H9 (cell line): ENCODE measurements at regions not wholly inside any gene's neighbourhood (a gene's known extent, or its start where the extent isn't known, plus 50 kb on each side); places are given as distances from the start of the nearest gene placed in this dataset.
"Not testable (repeated sequence)": the region's sequence is repeated elsewhere in the genome, so short reads cannot be mapped to it uniquely, and the experiment has no call there.

Source experiments
- DNase-seq: peaks from one replicate; pipeline ENCODE4 v3.0.0-alpha.2; 2017
- H2AFZ ChIP-seq: one replicate; pipeline ENCODE4 v1.6.1; 2013; ENCODE audit warnings: mild to moderate bottlenecking, low read length, control low read depth, moderate library complexity
- H2AK5ac ChIP-seq: 2 replicates; pipeline ENCODE4 v1.6.1; 2013; ENCODE audit warnings: low read length, control low read depth, mixed read lengths; ENCODE audit not compliant: insufficient read length
- H2BK120ac ChIP-seq: one replicate; pipeline ENCODE4 v1.6.1; 2013; ENCODE audit warnings: low read depth, mild to moderate bottlenecking, low read length, control low read depth, inconsistent platforms; ENCODE audit not compliant: poor library complexity, severe bottlenecking
- H2BK12ac ChIP-seq: 2 replicates; pipeline ENCODE4 v1.6.1; 2013; ENCODE audit warnings: low read length, control low read depth, mixed read lengths, low read depth; ENCODE audit not compliant: insufficient read length
- H2BK15ac ChIP-seq: 2 replicates; pipeline ENCODE4 v1.6.1; 2013; ENCODE audit warnings: low read depth, low read length, control low read depth
- H2BK20ac ChIP-seq: one replicate; pipeline ENCODE4 v1.6.1; 2013; ENCODE audit warnings: low read depth, mild to moderate bottlenecking, low read length, control low read depth, inconsistent platforms; ENCODE audit not compliant: poor library complexity, severe bottlenecking
- H2BK5ac ChIP-seq: 2 replicates; pipeline ENCODE4 v1.6.1; 2013; ENCODE audit warnings: low read length, control low read depth, mixed read lengths; ENCODE audit not compliant: insufficient read length
- H3K14ac ChIP-seq: 2 replicates; pipeline ENCODE4 v1.6.1; 2013; ENCODE audit warnings: low read length, control low read depth; ENCODE audit not compliant: insufficient read depth
- H3K18ac ChIP-seq: 2 replicates; pipeline ENCODE4 v1.6.1; 2013; ENCODE audit warnings: low read depth, mild to moderate bottlenecking, mixed read lengths, low read length, control low read depth; ENCODE audit not compliant: insufficient read length
- H3K23ac ChIP-seq: 2 replicates; pipeline ENCODE4 v1.6.1; 2013; ENCODE audit warnings: low read length, control low read depth, mixed read lengths, low read depth; ENCODE audit not compliant: insufficient read length
- H3K23me2 ChIP-seq: 2 replicates; pipeline ENCODE4 v1.6.1; 2013; ENCODE audit warnings: low read depth, mild to moderate bottlenecking, mixed read lengths, low read length, control low read depth; ENCODE audit not compliant: insufficient read length, poor library complexity, severe bottlenecking
- H3K27ac ChIP-seq: 2 replicates; pipeline ENCODE4 v1.5.1; 2013; ENCODE audit warnings: low read length, control low read depth, mixed read lengths, low read depth; ENCODE audit not compliant: insufficient read length
- H3K27me3 ChIP-seq: 2 replicates; pipeline ENCODE4 v1.6.1; 2013; ENCODE audit warnings: low read length, control low read depth, inconsistent platforms; ENCODE audit not compliant: insufficient read depth
- H3K4ac ChIP-seq: 2 replicates; pipeline ENCODE4 v1.6.1; 2013; ENCODE audit warnings: low read depth, mild to moderate bottlenecking, control low read depth, inconsistent platforms, low read length, moderate library complexity
- H3K4me1 ChIP-seq: 2 replicates; pipeline ENCODE4 v1.6.1; 2013; ENCODE audit warnings: low read length, control low read depth, inconsistent platforms; ENCODE audit not compliant: insufficient read depth
- H3K4me2 ChIP-seq: 2 replicates; pipeline ENCODE4 v1.6.1; 2013; ENCODE audit warnings: low read length, control low read depth, mixed read lengths; ENCODE audit not compliant: insufficient read length, insufficient read depth
- H3K56ac ChIP-seq: 2 replicates; pipeline ENCODE4 v1.6.1; 2013; ENCODE audit warnings: low read depth, mild to moderate bottlenecking, mixed read lengths, low read length, control low read depth; ENCODE audit not compliant: insufficient read length
- H3K79me1 ChIP-seq: 2 replicates; pipeline ENCODE4 v1.6.1; 2013; ENCODE audit warnings: low read depth, mild to moderate bottlenecking, moderate library complexity, low read length, control low read depth, inconsistent platforms; ENCODE audit not compliant: insufficient read depth, poor library complexity, severe bottlenecking
- H3K79me2 ChIP-seq: 2 replicates; pipeline ENCODE4 v1.6.1; 2013; ENCODE audit warnings: low read length, control low read depth, inconsistent platforms; ENCODE audit not compliant: insufficient read depth
- H3K9ac ChIP-seq: 2 replicates; pipeline ENCODE4 v1.6.1; 2013; ENCODE audit warnings: low read length, control low read depth, mixed read lengths; ENCODE audit not compliant: insufficient read length; ENCODE audit errors: extremely low read depth
- H3K9me3 ChIP-seq: one replicate; pipeline ENCODE4 v1.6.1; 2013; ENCODE audit warnings: low read depth, low read length, inconsistent platforms; ENCODE audit not compliant: control insufficient read depth
- H3T11ph ChIP-seq: one replicate; pipeline ENCODE4 v1.6.1; 2013; ENCODE audit warnings: mild to moderate bottlenecking, low read length, control low read depth, inconsistent platforms
- H4K20me1 ChIP-seq: one replicate; pipeline ENCODE4 v1.6.1; 2013; ENCODE audit not compliant: control insufficient read depth, insufficient read length, insufficient read depth
- H4K5ac ChIP-seq: 2 replicates; pipeline ENCODE4 v1.6.1; 2013; ENCODE audit warnings: low read depth, mild to moderate bottlenecking, mixed read lengths, low read length, control low read depth; ENCODE audit not compliant: insufficient read length
- H4K8ac ChIP-seq: replicated peaks from 2 replicates; pipeline ENCODE4 v1.6.1; 2013; ENCODE audit warnings: low read length, control low read depth, mixed read lengths, low read depth; ENCODE audit not compliant: insufficient read length
- H4K91ac ChIP-seq: 2 replicates; pipeline ENCODE4 v1.6.1; 2013; ENCODE audit warnings: low read depth, mild to moderate bottlenecking, moderate library complexity, mixed read lengths, low read length, control low read depth; ENCODE audit not compliant: insufficient read length
- H3K27ac Mint-ChIP-seq, 3 experiments: 2 replicates in 2 of 3; 3 replicates in 1 of 3; pipeline ENCODE4 v1.8.0; 2020 to 2021; ENCODE audit warnings: mixed read lengths in 3 of 3, mild to moderate bottlenecking in 1 of 3, moderate library complexity in 1 of 3
- H3K27me3 Mint-ChIP-seq: 2 replicates; pipeline ENCODE4 v1.8.0; 2021; ENCODE audit warnings: low read depth, mild to moderate bottlenecking, moderate library complexity, mixed read lengths
- H3K36me3 Mint-ChIP-seq, 3 experiments: 2 replicates in 2 of 3; 3 replicates in 1 of 3; pipeline ENCODE4 v1.8.0; 2020 to 2021; ENCODE audit warnings: low read depth in 3 of 3, mixed read lengths in 3 of 3; ENCODE audit not compliant: insufficient read depth in 1 of 3
- H3K4me1 Mint-ChIP-seq, 2 experiments: 2 replicates each; pipeline ENCODE4 v1.8.0; 2020; ENCODE audit warnings: mixed read lengths in 2 of 2
- H3K4me3 Mint-ChIP-seq, 2 experiments: 2 replicates in 1 of 2; 3 replicates in 1 of 2; pipeline ENCODE4 v1.8.0; 2020 to 2021; ENCODE audit warnings: mild to moderate bottlenecking in 2 of 2, mixed read lengths in 2 of 2, moderate library complexity in 1 of 2
- H3K9me3 Mint-ChIP-seq, 2 experiments: 2 replicates in 1 of 2; 3 replicates in 1 of 2; pipeline ENCODE4 v1.8.0; 2020; ENCODE audit warnings: mild to moderate bottlenecking in 2 of 2, mixed read lengths in 2 of 2, moderate library complexity in 1 of 2
- WGBS: extraction: QIAGEN DNeasy Blood & Tissue Kit; methylation state at CpG from one replicate; pipeline ENCODE4 v1.1.7; 2013; ENCODE audit warnings: missing lambda C conversion rate, low lambda C conversion rate, mixed read lengths; ENCODE audit not compliant: insufficient read length; ENCODE audit errors: extremely low coverage; 5-methylcytosine and 5-hydroxymethylcytosine counted together
- TF ChIP-seq, protein P1 (sequence below): fragments of 200-600 bp; sonication (generic); conservative IDR thresholded peaks from 3 replicates; pipeline ENCODE4 v1.8.0; 2021; ENCODE audit warnings: antibody characterized with exemption, mild to moderate bottlenecking

GRCh38 chr6:11403035-11403601, 134.4 kb upstream of the TMEM170B start:
- Mint-ChIP-seq H3K4me3 (no peak overlapping the region), H3K36me3 (no peaks in the 10 kb centered on the region; a peak in 1 of 7 replicates), H3K27me3 (no peaks in the 10 kb centered on the region), H3K4me1 (peaks cover 11 to 16% of the 10 kb centered on the region in 2 experiments), H3K27ac (no peak overlapping the region), H3K9me3 (peaks cover 0 to 3% of the 10 kb centered on the region in 2 experiments; a peak in 2 of 5 replicates)
- DNase-seq = no peak
- no peaks in the 10 kb centered on the region for H3K79me2 ChIP-seq
- H3K4me2 ChIP-seq = no peak overlapping the region
- no peak overlapping the region for H3T11ph ChIP-seq
- H4K20me1 ChIP-seq = no peaks in the 10 kb centered on the region
- no peak overlapping the region for H2AFZ ChIP-seq
- H4K91ac ChIP-seq = no peak overlapping the region
- H3K56ac ChIP-seq = no peak overlapping the region
- no CpG with 5 or more reads among the region's 11 CpGs for WGBS
- H2BK12ac ChIP-seq = no peak overlapping the region
- no peak overlapping the region for H4K5ac ChIP-seq
- H3K23ac ChIP-seq = no peak overlapping the region
- H3K27ac ChIP-seq = no peak overlapping the region
- TF ChIP-seq, protein P1, sequence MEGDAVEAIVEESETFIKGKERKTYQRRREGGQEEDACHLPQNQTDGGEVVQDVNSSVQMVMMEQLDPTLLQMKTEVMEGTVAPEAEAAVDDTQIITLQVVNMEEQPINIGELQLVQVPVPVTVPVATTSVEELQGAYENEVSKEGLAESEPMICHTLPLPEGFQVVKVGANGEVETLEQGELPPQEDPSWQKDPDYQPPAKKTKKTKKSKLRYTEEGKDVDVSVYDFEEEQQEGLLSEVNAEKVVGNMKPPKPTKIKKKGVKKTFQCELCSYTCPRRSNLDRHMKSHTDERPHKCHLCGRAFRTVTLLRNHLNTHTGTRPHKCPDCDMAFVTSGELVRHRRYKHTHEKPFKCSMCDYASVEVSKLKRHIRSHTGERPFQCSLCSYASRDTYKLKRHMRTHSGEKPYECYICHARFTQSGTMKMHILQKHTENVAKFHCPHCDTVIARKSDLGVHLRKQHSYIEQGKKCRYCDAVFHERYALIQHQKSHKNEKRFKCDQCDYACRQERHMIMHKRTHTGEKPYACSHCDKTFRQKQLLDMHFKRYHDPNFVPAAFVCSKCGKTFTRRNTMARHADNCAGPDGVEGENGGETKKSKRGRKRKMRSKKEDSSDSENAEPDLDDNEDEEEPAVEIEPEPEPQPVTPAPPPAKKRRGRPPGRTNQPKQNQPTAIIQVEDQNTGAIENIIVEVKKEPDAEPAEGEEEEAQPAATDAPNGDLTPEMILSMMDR = no peak
- H3K79me1 ChIP-seq = no peaks in the 10 kb centered on the region
- H3K18ac ChIP-seq = no peak overlapping the region
- H3K9ac ChIP-seq = no peak overlapping the region
- no peak overlapping the region for H2BK15ac ChIP-seq
- H3K27me3 ChIP-seq = no peaks in the 10 kb centered on the region
- H2BK5ac ChIP-seq = no peak overlapping the region
- no peak overlapping the region for H2BK20ac ChIP-seq
- H3K4me1 ChIP-seq = no peaks in the 10 kb centered on the region; the same call in 1 of the 2 replicates
- H4K8ac ChIP-seq = no peak overlapping the region
- H3K4ac ChIP-seq = no peak overlapping the region
- no peaks in the 10 kb centered on the region for H3K9me3 ChIP-seq
- no peak overlapping the region for H3K14ac ChIP-seq
- H2BK120ac ChIP-seq = no peak overlapping the region
- H2AK5ac ChIP-seq = no peak overlapping the region
- H3K23me2 ChIP-seq = no peaks in the 10 kb centered on the region

DNA sequence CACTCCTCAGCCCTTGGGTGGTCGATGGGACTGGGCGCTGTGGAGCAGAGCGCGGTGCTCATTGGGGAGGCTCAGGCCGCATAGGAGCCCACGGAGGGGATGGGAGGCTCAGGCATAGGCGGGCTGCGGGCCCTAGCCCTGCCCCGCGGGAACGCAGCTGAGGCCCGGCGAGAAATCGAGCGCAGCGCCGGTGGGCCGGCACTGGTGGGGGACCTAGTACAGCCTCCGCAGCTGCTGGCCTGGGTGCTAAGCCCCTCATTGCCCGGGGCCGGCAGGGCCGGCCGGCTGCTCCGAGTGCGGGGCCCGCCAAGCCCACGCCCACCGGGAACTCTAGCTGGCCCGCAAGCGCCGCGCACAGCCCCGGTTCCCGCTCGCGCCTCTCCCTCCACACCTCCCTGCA, 135.0 kb upstream of the TMEM170B start:
- H2BK20ac ChIP-seq, H3K4me1 ChIP-seq, H3K27me3 ChIP-seq, H3K36me3 Mint-ChIP-seq, H4K20me1 ChIP-seq, H3K9me3 ChIP-seq, H4K91ac ChIP-seq, H2AK5ac ChIP-seq, H3K18ac ChIP-seq, H3K27ac ChIP-seq, H3K79me1 ChIP-seq, H3K4me2 ChIP-seq, H3K14ac ChIP-seq, H2BK12ac ChIP-seq, H4K8ac ChIP-seq, H2BK5ac ChIP-seq, H3K23me2 ChIP-seq, H3T11ph ChIP-seq, H3K4ac ChIP-seq, H2AFZ ChIP-seq, H3K56ac ChIP-seq, H3K27me3 Mint-ChIP-seq, DNase-seq, H3K4me3 Mint-ChIP-seq, H3K9ac ChIP-seq, H2BK120ac ChIP-seq, H2BK15ac ChIP-seq, H3K79me2 ChIP-seq, H3K27ac Mint-ChIP-seq, H4K5ac ChIP-seq, H3K9me3 Mint-ChIP-seq, H3K23ac ChIP-seq: not testable (repeated sequence)
- H3K4me1 Mint-ChIP-seq = peaks cover 11 to 14% of the 10 kb centered on the region in 2 experiments
- WGBS = no CpG with 5 or more reads among the region's 36 CpGs
